NCI-H524 (cell line): ENCODE measurements at regions not wholly inside any gene's neighbourhood (a gene's known extent, or its start where the extent isn't known, plus 50 kb on each side); places are given as distances from the start of the nearest gene placed in this dataset.
"Not testable (repeated sequence)": the region's sequence is repeated elsewhere in the genome, so short reads cannot be mapped to it uniquely, and the experiment has no call there.

Experiments
- DNase-seq, 2 experiments: peaks; one replicate each; lab custom pipeline; 2025; lab: John Stamatoyannopoulos, UW

- no peak for DNase-seq
Observed at GRCh38 chr22:22120160-22120559, 124.4 kb upstream of the VPREB1 start.

- DNase-seq, result no peak
Observed at GRCh38 chr22:22118987-22119386, 125.6 kb upstream of the VPREB1 start.

DNA sequence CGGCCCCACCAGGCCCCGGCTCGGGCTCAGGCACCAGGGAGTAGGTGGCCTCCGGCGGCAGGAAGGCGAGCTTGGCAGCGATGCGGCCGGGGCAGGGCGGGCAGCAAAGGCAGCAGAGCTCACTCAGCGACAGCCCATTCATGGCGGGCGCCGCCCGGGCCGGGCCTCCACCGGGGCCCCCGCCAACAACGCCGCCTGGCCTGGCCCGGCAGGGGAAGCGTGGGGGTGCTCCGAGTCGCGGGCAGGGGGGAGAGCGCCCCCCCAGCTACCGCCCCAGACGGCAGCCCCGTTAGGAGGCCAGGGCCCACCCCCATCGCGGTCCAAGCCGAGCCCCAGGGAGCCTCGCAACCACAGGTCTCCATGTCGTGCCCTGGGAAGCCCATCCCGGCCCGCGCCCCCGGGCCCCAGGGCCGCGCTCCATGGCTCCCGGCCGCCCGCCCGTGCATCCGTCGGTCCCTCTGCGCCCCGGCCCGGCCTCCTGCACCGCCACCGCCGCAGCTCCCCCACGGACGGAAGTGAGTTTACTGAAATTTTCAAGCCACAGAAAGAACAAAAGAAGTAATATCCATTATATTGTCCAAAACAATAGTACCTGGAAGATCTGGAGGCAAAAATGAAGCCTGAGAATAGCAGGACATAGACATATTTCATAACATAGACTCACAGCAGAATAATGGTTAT is 126.6 kb upstream of the VPREB1 start:
- DNase-seq, result not testable (repeated sequence)

- DNase-seq, result not testable (repeated sequence)
Observed at GRCh38 chr22:22116997-22117770, 127.4 kb upstream of the VPREB1 start.

GRCh38 chr22:22113701-22114100 is 130.9 kb upstream of the VPREB1 start:
- no peak for DNase-seq

DNA sequence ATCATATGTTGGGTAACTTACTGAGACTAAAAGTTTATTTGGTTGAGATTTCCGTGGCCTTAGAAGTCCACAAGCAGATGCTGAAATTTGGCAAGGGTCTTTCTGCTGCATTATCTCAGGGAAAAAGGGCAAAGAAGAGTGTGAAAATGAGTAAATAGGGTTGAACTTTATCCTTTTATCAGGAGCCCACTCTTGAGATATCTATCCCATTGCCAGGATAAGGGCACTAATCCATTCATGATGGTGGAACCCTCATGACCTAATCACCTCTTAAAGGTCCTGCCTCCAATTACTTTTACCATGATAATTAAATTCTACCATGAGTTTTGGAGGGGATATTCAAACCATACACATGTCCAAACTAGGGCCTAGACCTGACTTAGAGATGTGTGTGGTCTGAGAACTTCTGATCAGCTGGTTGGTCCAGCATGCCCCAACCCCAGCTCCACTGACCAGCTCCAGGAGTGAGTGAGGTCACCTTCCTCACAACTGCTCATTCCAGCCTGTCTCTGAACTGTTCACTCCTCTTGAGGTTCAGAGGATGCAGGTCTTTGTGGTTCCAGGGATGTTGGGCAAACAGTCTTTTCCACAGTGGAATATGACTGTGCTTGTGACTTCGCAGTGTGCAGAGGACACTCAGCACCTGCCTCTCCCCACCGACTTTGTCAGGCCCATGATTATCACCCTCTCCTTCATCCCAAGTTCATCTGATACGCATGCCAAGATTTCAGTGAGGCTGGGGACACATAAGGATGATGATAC is 130.1 kb upstream of the TOP3B start:
- DNase-seq, result no peak

- DNase-seq, result no peak
Observed at GRCh38 chr22:22111983-22112382, 129.4 kb upstream of the TOP3B start.

DNA sequence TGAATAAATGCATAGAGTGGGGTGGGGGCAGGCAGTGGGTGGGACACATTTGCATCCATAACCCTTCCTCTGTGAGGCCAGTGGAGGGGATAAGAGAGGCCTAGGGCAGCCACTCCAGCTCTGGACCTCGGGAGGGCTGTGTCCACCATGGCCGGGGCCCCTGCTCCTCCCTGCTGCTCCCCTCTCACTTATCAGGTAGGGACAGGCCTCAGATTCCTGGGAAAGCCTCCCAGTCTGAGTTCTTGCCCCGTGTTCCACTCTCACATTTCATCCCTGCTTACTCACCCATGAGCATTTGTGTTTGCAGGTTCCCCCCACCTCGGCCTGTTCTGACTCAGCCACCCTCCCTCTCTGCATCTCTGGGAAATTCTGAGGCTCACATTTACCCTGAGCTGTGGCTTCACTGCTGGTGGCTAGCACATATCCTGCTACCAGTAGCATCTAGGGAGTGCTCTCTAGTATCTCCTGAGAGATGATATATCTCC is 128.7 kb upstream of the TOP3B start:
- DNase-seq, result no peak

DNA sequence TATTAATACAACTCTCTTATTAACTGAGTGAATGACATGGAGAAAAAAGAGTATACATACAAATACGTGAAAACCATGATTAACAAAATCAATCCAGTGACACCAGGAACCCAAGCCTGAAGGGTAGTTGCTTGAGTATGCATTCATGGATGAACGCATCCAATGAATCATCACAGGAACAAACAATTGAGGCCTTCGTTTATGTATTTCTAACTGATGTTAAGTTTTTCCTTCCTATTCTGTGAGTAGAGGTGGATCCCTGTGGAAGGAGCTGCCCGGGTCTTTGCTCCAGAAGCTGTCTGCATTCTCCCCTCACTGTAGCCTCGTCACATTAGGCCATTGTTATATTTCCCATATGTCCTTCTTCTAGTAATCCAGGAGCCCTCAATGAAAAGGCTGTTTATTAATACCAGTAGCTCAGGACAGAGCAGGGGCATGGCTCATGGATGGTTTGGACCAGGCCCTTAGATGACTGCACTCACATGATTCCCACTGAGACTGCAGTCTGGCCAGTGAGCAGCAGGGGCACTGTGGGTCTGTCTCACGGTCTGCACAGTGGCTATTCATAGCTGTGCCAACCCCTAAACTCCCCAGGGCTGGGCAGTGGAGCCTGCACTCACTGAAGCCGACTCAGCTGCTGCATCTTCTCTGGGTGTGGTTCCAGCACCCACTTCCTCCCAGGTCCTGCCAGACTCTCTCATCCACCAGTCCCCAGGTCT is 128.1 kb upstream of the TOP3B start:
- DNase-seq, result peak in 1 of 2 experiments; percentile 39

DNA sequence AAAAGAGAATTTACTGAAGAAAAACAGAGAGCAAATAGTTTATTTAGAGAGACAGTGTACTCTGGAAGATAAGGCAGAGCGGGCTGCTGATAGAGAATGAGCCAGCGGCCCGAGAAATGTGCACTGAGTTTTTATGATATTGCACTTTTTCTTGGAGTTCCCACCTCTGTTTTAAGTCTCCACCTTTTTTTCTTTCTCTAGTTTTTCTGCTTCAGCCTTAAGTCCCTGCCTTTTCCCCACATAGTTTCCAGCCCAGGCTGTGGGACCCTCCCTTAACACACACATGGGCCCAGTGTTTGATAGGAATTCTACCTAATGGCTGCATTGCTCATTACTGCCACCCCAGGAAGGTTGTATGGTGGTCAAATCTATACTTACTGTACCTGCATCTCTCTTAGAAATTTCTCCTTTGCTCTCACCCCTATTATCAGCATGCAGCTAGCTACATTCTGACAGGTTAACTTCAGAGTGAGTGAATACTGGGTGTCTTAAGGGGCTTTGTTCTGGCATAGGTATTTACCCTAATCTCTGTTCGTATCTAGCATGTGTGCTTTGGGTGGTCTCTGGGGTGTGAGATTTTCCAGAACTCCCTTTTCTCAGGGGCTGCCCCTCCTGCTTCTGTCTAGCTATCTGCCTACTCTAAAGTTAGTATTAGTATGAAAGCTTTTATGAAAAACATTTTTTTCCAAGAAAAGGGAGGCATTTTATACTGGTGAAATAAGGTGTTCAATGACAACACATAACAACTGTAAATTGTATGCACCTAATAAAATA is 127.3 kb upstream of the TOP3B start:
- DNase-seq, result peak in 1 of 2 experiments; percentile 28

GRCh38 chr22:22106855-22107254 is 124.3 kb upstream of the TOP3B start:
- no peak for DNase-seq

- no peak for DNase-seq
Observed at GRCh38 chr22:22105364-22105763, 122.8 kb upstream of the TOP3B start.

DNA sequence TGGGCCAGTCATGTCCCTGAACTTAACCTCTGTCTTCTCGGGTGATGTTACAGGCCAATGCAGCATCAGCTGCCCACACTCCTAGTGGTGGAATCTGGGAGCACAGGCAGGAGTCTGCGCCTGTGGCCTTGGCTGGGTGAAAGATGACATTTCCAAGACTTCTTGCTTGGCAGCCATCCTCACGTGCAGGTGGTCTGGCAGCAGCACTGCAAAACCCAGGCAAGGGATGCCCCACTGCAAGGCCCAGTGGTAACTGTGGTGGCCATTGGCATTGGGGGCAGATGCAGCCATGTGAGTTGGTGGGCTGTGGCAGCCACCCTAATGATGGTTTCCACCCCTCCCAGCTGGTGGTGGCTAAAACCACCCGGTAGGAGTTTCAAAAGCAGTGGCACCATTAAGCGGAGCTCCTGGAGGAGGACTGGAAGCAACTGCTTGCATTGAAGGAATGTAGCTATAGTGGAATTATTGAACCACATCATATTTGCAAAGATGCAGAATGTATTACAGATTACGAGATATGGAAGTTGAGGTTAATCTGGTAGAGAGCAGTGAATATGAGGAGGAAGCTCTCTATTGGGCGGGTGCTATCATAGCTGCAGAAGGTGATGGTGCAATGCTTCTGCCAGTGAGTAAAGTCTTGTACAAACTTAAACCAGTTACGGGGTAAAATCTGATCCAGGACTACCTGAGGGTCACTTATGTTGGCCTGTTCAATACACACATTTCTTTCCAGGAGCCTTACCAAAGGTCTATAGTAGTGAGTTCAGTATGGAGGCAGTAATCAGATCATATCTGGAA is 120.7 kb upstream of the TOP3B start:
- DNase-seq, result no peak

GRCh38 chr22:22099833-22100812 is 117.5 kb upstream of the TOP3B start:
- DNase-seq, result no peak

DNA sequence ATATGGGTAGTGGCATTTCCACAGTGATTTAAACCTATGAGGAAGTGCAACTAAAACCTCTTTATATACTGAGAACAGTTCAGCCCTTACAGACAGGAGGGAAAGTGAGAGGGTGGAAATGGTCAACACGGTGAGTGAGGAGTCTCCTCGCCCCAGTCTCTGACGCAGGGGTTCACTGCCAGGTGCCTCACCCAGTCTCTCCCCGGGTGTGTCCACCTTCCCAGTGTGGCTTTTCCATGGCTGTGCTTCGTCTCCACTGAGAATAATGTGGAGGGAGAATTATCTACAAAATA is 116.6 kb upstream of the TOP3B start:
- DNase-seq, result no peak

DNA sequence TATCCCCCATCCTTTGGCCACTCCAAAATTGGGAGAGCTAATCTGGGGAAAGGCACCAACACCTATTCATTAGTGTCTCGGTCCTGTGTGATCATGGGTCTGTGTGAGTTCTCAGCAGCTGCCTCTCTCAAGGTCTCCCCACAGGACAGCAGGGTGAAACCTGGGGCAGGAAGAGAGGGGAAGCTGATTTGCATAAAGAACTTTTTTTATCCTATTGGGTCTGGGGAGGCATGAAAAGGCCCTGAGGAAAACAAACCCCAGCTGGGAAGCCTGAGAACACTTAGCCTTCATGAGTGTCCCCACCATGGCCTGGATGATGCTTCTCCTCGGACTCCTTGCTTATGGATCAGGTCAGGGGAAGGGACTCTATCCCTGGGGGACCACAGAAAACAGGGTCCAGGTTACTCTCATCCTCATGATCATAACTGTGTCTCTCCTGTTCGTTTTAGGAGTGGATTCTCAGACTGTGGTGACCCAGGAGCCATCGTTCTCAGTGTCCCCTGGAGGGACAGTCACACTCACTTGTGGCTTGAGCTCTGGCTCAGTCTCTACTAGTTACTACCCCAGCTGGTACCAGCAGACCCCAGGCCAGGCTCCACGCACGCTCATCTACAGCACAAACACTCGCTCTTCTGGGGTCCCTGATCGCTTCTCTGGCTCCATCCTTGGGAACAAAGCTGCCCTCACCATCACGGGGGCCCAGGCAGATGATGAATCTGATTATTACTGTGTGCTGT is 116.0 kb upstream of the TOP3B start:
- no peak for DNase-seq

- no peak for DNase-seq
Observed at GRCh38 chr22:22097727-22098228, 115.2 kb upstream of the TOP3B start.

DNA sequence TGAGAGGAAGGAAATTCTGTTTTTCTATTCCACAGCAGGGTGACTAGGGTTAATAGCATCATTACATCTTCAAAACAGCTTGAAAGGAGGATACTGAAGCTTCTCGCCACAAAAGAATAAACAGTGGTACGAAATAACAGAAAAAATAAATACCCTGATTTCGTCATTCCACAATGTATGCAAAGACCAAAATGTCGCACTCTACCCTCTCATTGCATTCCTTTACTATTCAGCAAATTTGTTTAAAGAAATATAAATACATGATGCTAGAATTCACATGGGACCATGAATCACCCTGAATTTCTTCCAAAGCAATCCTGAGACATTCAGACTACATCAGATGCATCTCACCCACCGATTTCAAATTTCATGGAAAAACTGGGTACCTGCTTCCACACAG is 112.3 kb upstream of the TOP3B start:
- no peak for DNase-seq
